ENCODE measurements at regions not wholly inside any gene's neighbourhood (a gene's known extent, or its start where the extent isn't known, plus 50 kb on each side); places are given as distances from the start of the nearest gene placed in this dataset.
"Not testable (repeated sequence)": the region's sequence is repeated elsewhere in the genome, so short reads cannot be mapped to it uniquely, and the experiment has no call there.

DNA sequence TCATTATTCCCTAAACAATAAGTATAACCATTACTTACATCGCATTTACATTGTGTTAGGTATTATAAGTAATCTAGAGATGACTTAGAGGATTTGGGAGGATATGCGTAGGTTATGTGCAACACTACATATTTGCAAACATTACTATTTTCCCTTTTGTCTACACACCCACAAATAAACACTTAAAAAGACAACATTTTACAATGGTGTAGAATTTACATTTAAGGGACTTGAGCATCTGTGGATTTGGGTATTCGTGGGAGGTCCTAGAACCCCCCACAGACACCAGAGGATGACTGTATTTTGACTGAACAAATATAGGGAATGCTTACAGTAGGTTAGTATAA, 220.2 kb upstream of the MYO3A start:
- no peak for DNase-seq (ENCODE audit: low read depth)

DNA sequence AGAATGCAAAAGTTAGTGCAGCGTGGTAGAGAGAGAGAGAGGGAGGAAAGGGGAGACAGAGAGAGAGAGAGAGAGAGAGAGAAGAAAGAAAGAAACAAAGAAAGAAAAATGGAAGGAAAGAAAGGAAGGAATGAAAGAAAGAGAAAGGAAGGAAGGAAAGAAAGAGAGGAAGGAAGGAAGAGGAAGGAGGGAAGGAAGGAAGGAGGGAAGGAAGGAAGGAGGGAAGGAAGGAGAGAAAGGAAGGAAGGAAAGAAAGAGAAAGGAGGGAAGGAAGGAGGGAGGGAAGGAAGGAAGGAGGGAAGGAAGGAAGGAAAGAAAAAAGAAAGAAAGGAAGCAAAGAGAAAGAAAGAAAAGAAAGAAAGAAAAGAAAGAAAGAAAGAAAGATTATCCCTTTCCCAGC, 209.8 kb upstream of the MYO3A start:
- DNase-seq (ENCODE audit: low read depth) = no peak

DNA sequence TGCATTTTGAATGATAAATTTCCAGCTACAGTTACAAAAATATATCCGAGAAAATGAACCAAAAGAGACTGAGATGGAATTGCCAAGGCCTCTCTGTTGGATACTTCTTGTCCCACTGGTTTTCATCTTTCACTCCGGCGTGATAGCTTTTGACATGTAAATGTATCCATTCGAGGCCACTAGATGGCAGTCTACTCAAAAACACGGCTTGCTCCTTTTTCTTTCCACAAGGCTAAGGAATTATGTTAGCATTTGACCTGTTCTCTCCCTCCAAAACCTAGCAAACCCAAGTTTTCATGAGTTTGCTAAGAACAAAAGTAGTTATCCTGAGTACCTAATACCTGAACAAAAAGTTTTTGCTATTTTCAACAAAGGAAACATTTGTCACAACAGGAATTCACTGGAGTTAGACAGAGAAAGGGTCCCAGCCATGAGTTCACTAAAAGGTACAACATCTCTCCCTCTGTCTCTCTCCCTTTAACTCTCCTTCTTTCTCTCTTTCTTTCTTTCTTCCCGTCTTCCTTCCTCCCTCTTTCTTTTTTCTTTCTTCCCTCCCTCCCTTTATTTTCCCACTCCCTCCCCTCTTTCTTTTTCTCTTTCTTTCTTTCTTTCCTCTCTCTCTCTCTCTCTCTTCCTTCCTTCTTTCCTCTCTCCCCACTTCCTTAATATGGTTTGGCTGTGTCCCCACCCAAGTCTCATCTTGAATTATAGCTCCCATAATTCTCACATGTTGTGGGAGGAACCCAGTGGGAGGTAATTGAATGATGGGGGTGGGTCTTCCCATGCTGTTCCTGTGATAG, 207.9 kb upstream of the MYO3A start:
- DNase-seq (ENCODE audit: low read depth) = no peak

DNA sequence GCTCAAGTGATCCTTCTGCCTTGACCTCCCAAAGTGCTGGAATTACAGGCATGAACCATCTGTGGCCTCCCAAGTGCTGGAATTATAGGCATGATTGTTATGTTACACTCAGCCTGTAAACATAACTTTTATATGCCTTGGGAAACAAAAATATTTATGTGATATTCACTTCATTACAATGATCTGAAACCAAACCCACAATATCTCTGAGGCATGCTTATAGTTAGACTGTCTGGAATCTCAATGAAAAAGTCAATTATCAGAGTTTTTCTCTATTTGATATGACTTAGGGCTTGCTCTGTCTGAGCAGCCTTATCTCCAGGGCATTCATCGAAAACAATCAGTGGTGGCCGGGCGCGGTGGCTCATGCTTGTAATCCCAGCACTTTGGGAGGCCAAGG, 195.3 kb upstream of the MYO3A start:
- no peak for DNase-seq (ENCODE audit: low read depth)

DNA sequence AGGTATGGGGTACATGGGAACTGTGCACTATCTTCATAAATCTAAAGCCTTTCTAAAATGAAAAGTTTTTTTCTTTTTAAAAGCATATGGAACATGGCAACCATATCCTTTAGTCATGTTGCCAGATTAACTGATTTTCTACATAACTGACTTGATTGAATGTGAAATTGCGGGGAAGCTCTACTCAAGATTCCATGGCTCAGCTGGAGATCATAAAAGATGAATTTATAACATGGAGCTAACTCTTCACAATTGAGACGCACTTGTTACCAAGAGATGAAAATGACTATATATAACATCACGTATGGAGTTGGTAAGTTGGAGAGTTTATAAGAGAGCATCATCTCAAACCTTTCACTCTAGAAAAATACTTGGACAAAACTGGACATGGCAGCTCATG, 190.2 kb upstream of the MYO3A start:
- no peak for DNase-seq (ENCODE audit: low read depth)

DNA sequence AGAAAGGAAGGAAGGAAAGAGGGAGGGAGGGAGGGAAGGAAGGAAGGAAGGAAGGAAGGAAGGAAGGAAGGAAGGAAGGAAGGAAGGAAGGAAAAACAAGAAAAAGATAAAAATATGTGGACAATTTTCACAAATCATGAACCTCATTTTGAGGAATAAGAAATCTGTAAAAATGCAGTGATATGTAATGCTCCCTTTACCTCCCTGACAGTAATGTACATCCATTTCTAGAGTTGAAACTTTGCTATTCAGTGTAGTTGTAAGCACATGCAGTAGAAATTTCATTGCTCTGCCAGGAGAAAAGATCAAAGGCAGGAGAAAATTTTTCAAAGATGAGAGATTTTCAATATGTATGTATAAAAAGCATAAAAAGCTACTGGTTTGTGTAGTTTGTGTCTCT, 189.5 kb upstream of the MYO3A start:
- no peak for DNase-seq (ENCODE audit: low read depth)

DNA sequence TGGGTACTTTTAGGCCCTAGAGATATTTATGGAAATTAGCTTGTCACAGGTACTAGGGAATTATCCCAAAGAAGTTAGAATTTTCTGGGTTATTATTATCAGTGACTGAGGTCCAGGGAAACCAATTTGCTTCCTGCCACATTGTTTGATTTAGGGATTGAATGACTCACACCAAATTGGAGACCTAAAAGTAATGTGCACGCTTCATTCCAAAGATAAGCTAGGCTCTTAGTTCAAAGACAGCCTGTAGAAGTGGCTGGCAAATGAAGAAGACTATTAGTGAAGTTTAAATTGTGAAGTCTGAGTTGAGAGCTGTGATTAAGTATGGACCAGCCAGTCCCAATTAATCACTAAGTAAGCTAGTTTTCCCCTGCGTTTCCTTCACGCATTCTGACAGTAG, 188.1 kb upstream of the MYO3A start:
- no peak for DNase-seq (ENCODE audit: low read depth)

DNA sequence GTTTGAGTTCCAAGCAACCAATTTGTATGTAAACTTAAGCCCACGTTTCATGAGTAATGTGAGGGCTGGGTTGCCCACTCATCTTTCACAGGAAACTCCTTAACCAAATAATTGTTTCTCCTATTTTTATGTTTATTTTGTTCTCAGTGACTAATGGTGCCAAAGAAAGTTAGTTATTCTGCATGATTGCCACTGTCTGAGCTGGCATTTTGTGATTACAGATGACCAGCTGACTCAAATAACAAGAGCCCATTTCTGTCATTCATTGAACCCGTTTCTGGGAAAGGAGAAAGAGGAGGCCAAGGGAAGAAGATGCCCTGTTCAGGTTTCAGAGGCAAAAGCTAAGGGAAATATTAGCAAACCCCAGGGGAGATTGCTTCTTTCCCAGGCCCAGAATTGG, 186.9 kb upstream of the MYO3A start:
- DNase-seq (ENCODE audit: low read depth) = no peak

DNA sequence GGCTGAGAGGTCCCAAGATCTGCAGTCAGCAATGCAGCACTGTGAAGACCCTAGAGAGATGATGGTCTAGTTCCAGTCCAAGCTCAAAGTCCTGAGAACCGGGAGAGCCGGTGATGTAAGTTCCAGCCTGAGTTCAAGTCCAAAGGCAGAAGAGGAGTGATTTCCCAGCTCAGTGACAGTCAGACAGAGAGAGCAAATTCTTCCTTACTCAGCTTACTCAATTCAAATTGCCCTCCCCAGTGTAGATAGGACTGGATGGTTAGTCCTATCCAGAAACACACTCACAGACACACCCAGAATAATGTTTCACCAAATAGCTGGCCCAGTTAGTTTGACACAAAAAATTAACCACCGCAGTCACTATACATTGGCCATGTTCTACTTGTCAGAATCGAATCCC, 185.5 kb upstream of the MYO3A start:
- no peak for DNase-seq (ENCODE audit: low read depth)

DNA sequence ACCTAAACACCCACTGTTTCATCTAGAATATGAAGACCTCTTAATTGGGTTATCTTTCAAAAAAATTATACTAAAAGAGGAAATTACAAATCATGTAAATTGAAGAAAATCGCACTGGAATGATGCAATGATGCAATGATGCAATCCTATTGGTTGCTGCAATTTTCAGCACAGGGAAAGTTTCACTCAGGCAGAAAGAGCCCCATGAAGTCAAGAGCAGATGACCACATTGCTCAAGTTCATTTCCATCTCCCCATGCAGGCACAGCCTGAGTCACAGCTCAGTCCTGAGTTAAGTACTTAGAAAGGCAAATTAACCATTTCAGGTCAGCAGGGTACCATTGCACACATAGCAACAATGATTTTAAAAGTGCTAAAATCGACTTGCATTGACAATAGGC, 180.3 kb upstream of the MYO3A start:
- DNase-seq (ENCODE audit: low read depth) = no peak

DNA sequence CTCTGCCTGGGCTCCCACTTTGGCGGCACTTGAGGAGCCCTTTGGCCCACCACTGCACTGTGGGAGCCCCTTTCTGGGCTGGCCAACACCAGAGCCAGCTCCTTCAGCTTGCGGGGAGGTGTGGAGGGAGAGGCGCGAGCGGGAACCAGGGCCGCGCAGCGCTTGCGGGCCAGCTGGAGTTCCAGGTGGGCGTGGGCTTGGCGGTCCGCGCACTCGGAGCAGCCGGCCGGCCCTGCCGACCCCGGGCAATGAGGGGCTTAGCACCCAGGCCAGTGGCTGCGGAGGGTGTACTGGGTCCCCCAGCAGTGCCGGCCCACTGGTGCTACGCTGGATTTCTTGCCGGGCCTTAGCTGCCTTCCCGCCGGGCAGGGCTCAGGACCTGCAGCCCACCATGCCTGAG, 178.2 kb upstream of the MYO3A start:
- not testable (repeated sequence) for DNase-seq (ENCODE audit: low read depth)

DNA sequence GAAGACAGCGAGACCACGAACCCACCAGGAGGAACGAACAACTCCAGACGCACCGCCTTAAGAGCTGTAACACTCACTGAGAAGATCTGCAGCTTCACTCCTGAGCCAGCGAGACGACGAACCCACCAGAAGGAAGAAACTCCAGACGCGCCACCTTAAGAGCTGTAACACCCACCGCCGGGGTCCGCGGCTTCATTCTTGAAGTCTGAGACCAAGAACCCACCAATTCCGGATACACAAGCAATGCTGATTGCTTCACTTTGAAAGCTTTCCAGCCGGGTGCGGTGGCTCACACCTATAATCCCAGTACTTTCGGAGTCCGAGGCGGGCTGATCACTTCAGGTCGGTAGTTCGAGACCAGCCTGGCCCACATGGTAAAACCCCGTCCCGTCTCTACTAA, 177.2 kb upstream of the MYO3A start:
- no peak for DNase-seq (ENCODE audit: low read depth)

DNA sequence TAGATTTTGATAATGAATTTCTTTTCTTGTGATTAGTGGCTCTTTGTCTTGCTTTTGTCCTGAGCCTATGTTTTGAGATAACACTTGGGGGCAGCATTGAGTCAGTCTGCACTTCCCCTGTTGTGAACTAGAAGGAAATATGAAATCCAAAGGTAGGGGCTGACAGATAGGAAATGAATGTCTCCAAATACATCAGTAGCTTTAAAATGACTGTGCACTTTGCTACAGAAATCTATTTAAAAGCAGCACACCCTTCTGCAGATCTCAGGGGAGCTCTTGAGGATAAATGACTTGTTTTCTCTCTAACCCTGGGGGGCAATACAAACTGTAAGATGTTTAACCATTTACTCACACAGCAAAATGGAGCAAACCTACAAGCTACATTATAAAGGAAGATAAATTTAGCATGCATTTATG, 176.0 kb upstream of the MYO3A start:
- no peak for DNase-seq (ENCODE audit: low read depth)

DNA sequence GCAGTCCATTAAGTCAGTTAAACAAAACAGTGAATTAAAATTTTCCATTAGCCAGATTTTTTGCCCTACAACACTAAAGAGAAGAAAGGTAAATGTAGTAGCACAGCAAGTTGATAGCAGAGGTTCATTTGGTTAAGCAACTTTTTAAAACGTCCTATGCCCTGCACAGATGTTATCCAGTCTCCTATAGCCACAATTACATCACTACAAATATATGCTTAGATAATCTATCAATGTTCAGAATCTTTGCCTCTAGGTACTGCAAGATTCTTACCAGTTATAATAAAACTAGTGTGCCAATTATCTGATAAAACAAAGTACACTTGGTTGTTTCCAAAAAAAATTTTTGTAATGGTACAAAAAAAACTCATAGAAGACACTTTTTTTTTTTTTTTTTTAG, 175.5 kb upstream of the MYO3A start:
- DNase-seq (ENCODE audit: low read depth) = no peak

DNA sequence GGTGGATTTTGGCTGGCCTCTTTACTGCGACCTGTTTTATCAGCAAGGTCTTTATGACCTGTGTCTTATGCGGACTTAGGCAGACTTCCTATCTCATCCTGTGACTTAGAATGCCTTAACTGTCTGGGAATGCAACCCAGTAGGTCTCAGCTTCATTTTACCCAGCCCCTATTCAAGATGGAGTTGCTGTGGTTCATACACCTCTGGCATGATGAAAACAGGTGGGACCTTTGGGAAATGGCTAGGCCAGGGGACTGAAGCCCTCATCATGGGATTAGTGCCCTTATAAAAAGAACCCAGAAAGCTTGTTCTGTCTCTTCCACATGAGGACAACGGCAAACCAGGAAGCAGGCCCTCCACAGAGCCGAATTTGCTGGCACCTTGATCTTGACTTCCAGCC, 172.1 kb upstream of the MYO3A start:
- no peak for DNase-seq (ENCODE audit: low read depth)

DNA sequence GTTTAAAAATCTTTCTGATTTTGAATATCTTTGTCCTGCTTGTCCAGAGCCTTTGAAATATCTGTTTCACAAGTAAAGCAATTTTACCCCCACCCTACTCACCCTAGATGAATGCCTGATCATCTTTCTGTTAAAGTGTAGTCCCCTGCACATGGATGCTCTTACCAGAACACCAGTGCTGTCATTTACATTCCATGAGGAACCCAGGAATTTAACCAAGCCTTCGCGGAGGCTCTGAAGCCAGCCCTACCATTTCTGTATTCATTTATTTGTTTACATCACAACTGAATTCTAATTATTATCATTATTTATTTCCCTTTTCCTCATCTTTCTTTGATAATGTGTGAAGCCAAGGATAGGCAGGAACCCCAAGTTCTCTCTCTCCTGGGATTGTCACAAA, 167.8 kb upstream of the MYO3A start:
- DNase-seq (ENCODE audit: low read depth) = no peak

DNA sequence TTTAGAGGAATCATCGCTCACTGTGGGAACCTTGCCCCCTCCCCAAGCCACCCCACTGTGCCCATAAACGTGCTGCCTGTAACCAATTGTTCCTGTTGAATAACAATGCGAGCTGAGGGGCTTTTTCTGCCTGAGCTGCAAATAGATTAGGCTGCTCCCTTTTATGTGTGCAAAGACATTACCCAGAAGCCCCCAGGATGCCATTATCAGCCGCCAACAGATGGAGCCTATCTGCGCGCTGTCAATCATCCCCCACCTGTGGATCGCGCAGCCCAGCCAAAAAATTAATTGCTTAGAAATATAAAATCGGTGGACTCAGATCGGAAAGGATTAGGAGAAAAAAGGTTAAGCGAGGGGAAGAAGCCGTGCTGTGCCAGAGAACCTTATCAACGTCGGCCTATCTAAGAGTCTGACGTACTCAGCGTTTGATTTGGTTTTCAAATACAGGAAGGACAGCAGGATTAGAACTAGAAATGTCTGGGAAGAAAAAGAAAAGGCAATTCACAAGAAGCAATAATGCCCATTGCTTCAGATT, 167.3 kb upstream of the MYO3A start:
- DNase-seq (ENCODE audit: low read depth) = no peak

DNA sequence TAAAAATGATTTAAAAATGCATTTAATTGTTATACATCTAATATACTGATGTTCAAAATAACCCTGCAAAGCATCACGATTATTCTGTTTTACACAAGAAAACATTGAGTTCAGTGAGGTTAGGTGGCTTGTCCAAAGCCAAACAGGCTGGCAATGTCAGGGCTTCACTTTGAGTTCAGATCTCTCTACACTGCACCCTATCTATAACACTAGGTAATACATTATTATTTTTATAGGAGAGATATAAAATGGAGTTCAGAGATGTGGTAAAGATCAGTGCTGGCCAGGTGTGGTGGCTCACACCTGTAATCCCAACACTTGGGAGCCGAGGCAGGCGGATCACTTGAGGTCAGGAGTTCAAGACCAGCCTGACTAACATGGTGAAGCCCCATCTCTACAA, 165.9 kb upstream of the MYO3A start:
- no peak for DNase-seq (ENCODE audit: low read depth)

DNA sequence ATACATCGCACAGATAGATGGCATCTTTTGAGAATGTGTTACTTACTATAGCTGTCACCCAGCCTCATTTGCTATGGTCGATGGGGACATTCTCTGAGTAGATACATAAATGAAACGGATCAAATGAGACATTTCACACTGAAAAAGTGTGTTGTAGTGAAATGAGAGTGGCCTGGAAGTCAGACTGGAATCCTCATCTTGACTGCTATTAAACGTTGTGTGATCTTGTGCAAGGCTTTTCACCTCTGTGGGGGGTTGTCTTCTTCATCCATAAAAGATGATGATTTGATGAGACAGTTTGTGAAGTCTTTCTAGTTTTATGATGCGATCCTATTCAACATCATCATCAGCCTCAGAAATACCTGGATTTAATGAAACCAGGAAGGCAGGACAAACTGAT, 155.4 kb upstream of the MYO3A start:
- DNase-seq (ENCODE audit: low read depth) = no peak

DNA sequence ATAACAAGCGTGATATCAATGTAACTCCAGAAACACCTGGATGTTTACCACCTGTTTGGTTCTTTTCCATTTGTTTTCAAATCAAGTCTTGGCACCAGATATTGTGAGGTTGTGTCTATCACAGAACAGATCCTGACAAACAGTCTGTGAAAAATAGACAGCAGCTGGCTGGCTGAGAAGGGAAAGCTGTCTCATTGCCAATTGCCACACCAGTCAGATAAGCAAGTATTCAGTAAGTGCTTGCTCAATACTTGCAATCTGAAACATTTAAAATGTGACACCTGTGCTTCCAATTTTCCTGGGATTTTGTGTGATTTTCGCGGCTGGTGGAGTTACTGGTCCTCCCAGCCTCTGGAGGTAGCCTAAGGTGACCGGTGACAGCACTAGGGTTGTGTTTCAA, 147.9 kb upstream of the MYO3A start:
- DNase-seq (ENCODE audit: low read depth) = no peak

DNA sequence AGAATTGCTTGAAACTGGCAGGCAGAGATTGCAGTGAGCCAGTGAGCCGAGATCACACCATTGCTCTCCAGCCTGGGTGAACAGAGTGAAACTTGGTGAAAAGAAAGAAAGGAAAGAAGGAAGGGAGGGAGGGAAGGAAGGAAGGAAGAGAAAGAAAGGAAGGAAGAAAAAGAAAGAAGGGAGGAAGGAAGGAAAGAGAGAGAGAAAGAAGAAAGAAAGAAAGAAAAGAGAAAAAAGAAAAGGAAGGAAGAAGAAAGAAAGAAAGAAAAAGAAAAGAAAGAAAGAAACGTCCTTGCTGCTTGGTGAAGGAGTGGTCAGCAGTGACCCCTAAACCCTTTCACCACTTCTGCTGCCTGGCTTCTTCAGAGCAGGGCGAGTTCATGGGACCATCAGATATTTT, 147.1 kb upstream of the MYO3A start:
- DNase-seq (ENCODE audit: low read depth) = no peak

DNA sequence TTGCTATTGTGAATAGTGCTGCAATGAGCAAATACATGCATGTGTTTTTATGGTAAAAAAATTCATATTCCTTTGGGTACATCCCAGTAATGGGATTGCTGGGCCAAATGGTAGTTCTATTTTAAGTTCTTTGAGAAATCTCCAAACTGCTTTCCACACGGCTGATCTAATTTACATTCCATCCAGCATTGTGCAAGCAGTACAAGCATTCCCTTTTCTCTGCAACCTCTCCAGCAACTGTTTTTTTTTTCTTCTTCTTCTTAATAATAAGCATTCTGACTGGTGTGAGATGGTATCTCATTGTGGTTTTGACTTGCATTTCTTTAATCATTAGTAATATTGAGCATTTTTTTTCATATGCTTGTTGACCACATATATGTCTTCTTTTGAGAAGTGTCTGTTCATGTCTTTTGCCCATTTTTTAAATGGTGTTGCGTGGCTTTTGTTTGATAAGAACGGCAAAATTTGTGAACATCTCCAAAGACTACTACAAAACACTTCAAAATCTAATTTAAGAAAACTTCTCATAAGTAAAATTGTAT, 136.1 kb upstream of the MYO3A start:
- no peak for DNase-seq (ENCODE audit: low read depth)

DNA sequence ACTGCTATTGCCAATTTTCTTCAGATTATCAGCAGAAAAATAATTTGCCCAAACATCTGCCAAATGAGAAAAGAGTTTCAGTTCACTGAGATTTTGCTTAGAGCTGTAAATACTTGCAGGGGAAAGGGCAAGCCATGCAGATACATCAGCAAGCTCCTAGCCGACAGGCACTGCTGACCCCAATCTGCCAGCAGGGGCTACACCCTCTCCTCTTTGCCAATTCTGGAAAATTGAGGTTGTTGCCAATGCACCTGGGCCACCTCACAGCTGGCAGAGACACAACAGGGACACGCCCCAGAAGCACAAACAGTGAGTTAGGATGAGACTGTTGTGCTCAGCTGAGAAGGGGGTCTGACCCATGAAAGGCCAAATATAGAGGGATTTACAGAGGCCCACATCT, 129.5 kb upstream of the MYO3A start:
- no peak for DNase-seq (ENCODE audit: low read depth)

DNA sequence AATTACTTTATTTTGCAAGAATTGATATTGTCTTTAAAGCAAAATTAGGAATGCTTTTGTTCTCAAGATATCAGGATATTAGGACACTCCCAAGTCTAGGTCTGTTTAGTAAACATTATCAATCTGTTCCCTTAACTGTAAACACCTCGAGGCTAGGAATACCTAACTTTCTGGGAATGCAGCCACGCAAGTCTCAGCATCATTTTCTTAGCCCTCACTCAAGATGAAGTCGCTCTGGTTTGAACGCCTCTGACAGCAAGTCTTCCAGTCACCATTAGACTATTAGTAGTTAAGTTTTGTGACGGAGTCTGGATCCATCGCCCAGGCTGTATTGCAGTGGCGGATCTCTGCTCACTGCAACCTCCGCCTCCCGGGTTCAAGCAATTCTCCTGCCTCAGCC, 128.0 kb upstream of the MYO3A start:
- no peak for DNase-seq (ENCODE audit: low read depth)

All from stimulated activated CD8-positive, alpha-beta memory T cell treated with anti-CD3 and anti-CD28 coated beads, Interleukin-12 subunit alpha, Interleukin-12 subunit beta, amount 100 ng/mL, for 4 hours (primary cell).